Lower lobe of right lung (tissue), 2 donors: ENCODE measurements at regions not wholly inside any gene's neighbourhood (a gene's known extent, or its start where the extent isn't known, plus 50 kb on each side); places are given as distances from the start of the nearest gene placed in this dataset.
"Not testable (repeated sequence)": the region's sequence is repeated elsewhere in the genome, so short reads cannot be mapped to it uniquely, and the experiment has no call there.

Source experiments
- ATAC-seq, 2 donors: fragments of 200-7000 bp; cut with Tn5 transposase; one replicate each; pipeline ENCODE4 v1.9.1; 2020 to 2022; ENCODE audit warnings: mild to moderate bottlenecking in 2 of 2, moderate library complexity in 2 of 2
- DNase-seq: peaks from one replicate; pipeline ENCODE4 v3.0.0-alpha.2; 2020
- H3K27ac ChIP-seq: fragments of 200-600 bp; one replicate; pipeline ENCODE4 v1.8.0; 2022
- H3K27me3 ChIP-seq: fragments of 200-600 bp; one replicate; pipeline ENCODE4 v1.8.0; 2022; ENCODE audit warnings: low read depth
- H3K36me3 ChIP-seq: fragments of 200-600 bp; one replicate; pipeline ENCODE4 v1.8.0; 2022; ENCODE audit warnings: mild to moderate bottlenecking
- H3K4me1 ChIP-seq: fragments of 200-600 bp; one replicate; pipeline ENCODE4 v1.8.0; 2022
- H3K4me3 ChIP-seq: fragments of 200-600 bp; one replicate; pipeline ENCODE4 v1.8.0; 2022; ENCODE audit warnings: mild to moderate bottlenecking
- H3K9me3 ChIP-seq: fragments of 200-600 bp; one replicate; pipeline ENCODE4 v1.8.0; 2022
- intact Hi-C: fragments of 100-400 bp; cut with DNase I; formaldehyde crosslinking; loops from one replicate; pipeline ENCODE4 v1.11.0; 2022
- TF ChIP-seq, protein P1 (sequence below): fragments of 200-600 bp; IDR thresholded peaks from one replicate; pipeline ENCODE4 v1.8.0; 2022; ENCODE audit warnings: antibody characterized with exemption, mild to moderate bottlenecking
- donor health status: DM: no; HTN: yes; CAD: no; lungs with severe emphysema.

DNA sequence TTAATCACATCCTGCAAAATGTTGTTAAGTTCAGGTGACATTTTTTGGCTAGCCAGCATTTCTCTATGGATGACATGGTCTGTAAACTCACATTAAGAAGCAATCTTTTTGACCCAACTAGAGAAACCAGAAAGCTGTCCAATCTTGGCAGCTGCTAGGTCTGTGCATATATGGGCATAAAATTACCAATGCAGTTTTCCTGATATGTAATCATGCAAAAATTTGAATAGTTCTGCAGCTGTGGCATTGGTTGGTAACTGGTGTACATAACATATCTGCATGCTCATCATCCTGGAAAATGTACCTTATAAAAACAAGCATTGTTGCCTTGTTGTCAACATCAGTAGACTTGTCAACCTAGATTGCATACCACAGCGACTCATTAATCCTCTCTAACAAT is 620.0 kb upstream of the LRFN5 start:
- intact Hi-C loops = no loop called here
- ATAC-seq (no peak), DNase-seq (no peak)
- Histone ChIP-seq H3K4me3 (no peak overlapping the region), H3K36me3 (no peaks in the 10 kb centered on the region), H3K4me1 (no peaks in the 10 kb centered on the region), H3K27ac (no peak overlapping the region), H3K9me3 (peaks cover 4% of the 10 kb centered on the region), H3K27me3 (no peaks in the 10 kb centered on the region)
- TF ChIP-seq, protein P1, sequence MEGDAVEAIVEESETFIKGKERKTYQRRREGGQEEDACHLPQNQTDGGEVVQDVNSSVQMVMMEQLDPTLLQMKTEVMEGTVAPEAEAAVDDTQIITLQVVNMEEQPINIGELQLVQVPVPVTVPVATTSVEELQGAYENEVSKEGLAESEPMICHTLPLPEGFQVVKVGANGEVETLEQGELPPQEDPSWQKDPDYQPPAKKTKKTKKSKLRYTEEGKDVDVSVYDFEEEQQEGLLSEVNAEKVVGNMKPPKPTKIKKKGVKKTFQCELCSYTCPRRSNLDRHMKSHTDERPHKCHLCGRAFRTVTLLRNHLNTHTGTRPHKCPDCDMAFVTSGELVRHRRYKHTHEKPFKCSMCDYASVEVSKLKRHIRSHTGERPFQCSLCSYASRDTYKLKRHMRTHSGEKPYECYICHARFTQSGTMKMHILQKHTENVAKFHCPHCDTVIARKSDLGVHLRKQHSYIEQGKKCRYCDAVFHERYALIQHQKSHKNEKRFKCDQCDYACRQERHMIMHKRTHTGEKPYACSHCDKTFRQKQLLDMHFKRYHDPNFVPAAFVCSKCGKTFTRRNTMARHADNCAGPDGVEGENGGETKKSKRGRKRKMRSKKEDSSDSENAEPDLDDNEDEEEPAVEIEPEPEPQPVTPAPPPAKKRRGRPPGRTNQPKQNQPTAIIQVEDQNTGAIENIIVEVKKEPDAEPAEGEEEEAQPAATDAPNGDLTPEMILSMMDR = no peak

DNA sequence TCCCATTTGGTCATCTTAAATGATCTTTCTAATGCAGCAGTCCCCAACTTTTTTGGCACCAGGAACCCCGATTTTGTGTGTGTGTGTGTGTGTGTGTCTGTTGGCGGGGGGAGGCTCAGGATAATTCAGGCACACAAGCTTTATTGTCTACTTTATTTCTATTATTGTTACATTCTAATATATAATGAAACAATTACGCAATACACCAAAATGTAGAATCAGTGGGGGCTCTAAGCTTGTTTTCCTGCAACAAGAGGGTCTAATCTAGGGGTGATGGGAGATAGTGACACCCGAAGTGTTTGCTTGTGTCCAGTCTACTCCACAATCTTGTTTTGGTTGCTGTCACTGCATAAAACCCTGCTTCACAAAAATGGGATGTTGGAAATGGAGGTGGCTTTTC is 621.1 kb upstream of the LRFN5 start:
- no peak overlapping the region for H3K27ac ChIP-seq
- peaks cover 4% of the 10 kb centered on the region for H3K9me3 ChIP-seq
- no peaks in the 10 kb centered on the region for H3K4me1 ChIP-seq
- DNase-seq (no peak), ATAC-seq (no peak)
- TF ChIP-seq, protein P1 = no peak
- intact Hi-C loops = no loop called here
- no peaks in the 10 kb centered on the region for H3K36me3 ChIP-seq
- H3K27me3 ChIP-seq = no peaks in the 10 kb centered on the region
- H3K4me3 ChIP-seq = no peak overlapping the region

DNA sequence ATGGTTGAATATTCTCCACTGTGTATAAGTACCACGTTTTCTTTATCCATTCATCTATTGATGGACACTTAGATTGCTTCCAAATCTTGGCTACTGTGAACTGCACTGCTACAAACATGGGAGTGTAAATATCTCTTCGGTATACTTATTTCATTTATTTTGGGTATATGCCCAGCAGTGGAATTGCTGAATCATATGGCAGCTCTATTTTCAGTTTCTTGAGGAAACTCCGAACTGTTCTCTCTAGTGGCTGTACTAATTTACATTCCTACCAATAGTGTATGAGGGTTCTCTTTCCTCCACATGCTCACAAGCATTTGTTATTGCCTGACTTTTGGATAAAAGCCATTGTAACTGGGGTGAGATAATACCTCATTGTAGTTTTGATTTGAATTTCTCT is 623.1 kb upstream of the LRFN5 start:
- H3K4me1 ChIP-seq = no peaks in the 10 kb centered on the region
- no peaks in the 10 kb centered on the region for H3K27me3 ChIP-seq
- no peak overlapping the region for H3K27ac ChIP-seq
- H3K9me3 ChIP-seq = no peaks in the 10 kb centered on the region
- H3K36me3 ChIP-seq = no peaks in the 10 kb centered on the region
- ATAC-seq = peak in 1 of 2 donors; percentile 37
- intact Hi-C loops = no loop called here
- TF ChIP-seq, protein P1 = no peak
- DNase-seq = no peak
- H3K4me3 ChIP-seq = no peak overlapping the region

DNA sequence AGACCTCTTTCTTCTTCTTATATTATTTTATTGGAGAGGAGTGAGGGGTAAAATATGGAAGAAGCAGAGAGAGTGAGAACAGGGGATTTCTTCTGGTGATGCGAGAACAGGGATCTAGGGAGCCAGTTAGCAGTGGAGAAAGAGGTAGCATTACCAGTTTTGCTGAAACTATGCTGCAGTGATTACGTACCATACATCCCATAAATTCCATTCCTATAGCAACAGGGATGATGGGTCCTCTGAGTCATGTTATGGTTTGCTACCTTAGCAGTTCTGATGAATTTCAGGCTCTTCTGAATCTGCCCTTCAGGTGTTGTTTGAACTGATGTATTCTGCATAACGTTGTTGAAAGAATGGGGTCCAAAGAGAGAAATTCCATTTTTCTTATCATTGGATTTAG is 625.4 kb upstream of the LRFN5 start:
- no peaks in the 10 kb centered on the region for H3K36me3 ChIP-seq
- TF ChIP-seq, protein P1 = no peak
- no peaks in the 10 kb centered on the region for H3K27me3 ChIP-seq
- no peak overlapping the region for H3K27ac ChIP-seq
- H3K4me1 ChIP-seq = no peaks in the 10 kb centered on the region
- DNase-seq = no peak
- ATAC-seq = no peak
- no peak overlapping the region for H3K4me3 ChIP-seq
- no peaks in the 10 kb centered on the region for H3K9me3 ChIP-seq
- intact Hi-C loops = no loop called here

DNA sequence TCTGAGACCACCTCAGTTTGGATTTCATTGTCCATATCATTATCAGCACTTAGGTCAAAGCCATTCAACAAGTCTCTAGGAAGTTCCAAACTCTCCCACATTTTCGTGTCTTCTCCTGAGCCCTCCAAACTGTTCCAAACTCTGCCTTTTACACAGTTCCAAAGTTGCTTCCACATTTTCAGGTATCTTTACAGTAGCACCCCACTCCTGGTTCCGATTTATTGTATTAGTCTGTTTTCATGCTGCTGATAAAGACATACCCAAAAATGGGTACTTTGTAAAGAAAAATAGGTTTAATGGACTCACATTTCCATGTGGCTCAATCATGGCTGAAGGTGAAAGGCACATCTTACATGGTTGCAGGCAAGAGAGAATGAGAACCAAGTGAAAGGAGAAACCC is 646.4 kb upstream of the LRFN5 start:
- H3K9me3 ChIP-seq, DNase-seq, H3K4me3 ChIP-seq, H3K27ac ChIP-seq, intact Hi-C loops, H3K4me1 ChIP-seq, ATAC-seq, H3K27me3 ChIP-seq, H3K36me3 ChIP-seq: not testable (repeated sequence)

DNA sequence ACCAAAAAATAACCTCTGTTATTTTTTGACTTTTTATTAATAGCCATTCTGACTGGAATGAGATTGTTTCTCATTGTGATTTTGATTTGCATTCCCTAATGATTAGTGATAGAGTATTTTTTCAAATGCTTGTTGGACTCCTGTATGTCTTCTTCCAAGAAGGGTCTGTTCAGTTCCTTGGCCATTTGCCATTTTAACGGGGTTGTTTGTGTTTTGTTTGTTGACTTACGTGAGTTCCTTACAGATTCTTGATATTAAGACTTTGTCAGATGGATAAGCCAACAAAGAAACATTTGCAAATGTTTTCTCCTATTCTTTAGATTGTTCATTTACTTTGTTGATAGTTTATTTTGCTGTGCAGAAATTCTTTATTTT is 651.6 kb upstream of the LRFN5 start:
- H3K27me3 ChIP-seq = no peaks in the 10 kb centered on the region
- TF ChIP-seq, protein P1 = no peak
- H3K4me3 ChIP-seq = peak overlapping the region; percentile 17
- ATAC-seq (no peak), DNase-seq (no peak)
- intact Hi-C loops = no loop called here
- H3K36me3 ChIP-seq = no peaks in the 10 kb centered on the region
- H3K27ac ChIP-seq = no peak overlapping the region
- H3K4me1 ChIP-seq = no peaks in the 10 kb centered on the region
- no peaks in the 10 kb centered on the region for H3K9me3 ChIP-seq

DNA sequence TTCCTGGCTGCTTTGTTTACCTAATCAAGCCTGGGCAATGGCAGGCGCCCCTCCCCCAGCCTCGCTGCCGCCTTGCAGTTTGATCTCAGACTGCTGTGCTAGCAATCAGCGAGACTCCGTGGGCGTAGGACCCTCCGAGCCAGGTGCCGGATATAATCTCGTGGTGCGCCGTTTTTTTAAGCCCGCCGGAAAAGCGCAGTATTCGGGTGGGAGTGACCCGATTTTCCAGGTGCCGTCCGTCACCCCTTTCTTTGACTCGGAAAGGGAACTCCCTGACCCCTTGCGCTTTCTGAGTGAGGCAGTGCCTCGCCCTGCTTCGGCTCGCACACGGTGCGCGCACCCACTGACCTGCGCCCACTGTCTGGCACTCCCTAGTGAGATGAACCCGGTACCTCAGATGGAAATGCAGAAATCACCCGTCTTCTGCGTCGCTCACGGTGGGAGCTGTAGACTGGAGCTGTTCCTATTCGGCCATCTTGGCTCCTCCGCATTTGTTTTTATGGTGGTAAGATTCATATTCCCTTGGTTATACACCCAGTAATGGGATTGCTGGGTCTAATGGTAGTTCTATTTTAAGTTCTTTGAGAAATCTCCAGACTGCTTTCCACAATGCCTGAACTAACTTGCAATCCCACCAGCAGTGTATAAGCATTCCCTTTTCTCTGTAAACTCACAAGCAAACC is 652.1 kb upstream of the LRFN5 start:
- H3K27me3 ChIP-seq, DNase-seq, H3K36me3 ChIP-seq, ATAC-seq, intact Hi-C loops, H3K27ac ChIP-seq, H3K4me1 ChIP-seq, H3K9me3 ChIP-seq: not testable (repeated sequence)
- H3K4me3 ChIP-seq = peak overlapping the region; percentile 17
